Bronchial epithelial cell (primary cell): ENCODE measurements at regions not wholly inside any gene's neighbourhood (a gene's known extent, or its start where the extent isn't known, plus 50 kb on each side); places are given as distances from the start of the nearest gene placed in this dataset.
"Not testable (repeated sequence)": the region's sequence is repeated elsewhere in the genome, so short reads cannot be mapped to it uniquely, and the experiment has no call there.

Experiments
- DNase-seq: peaks from one replicate; pipeline ENCODE4 v3.0.0-alpha.2; 2010; ENCODE audit warnings: low read depth
- FAIRE-seq: peaks from 2 replicates; lab custom pipeline; 2011; peaks lifted over from hg19 to GRCh38; lab: Jason Lieb, UNC
- H3K27me3 ChIP-seq: 2 replicates; pipeline ENCODE4 v1.5.1; 2011; ENCODE audit warnings: low read length; ENCODE audit not compliant: control insufficient read depth, insufficient read depth
- H3K36me3 ChIP-seq: 2 replicates; pipeline ENCODE4 v1.5.1; 2011; ENCODE audit warnings: low read length; ENCODE audit not compliant: control insufficient read depth, insufficient read depth
- H3K4me3 ChIP-seq: 2 replicates; pipeline ENCODE4 v1.5.1; 2011; ENCODE audit warnings: mild to moderate bottlenecking, low read depth, low read length, control low read depth
- CTCF ChIP-seq: IDR thresholded peaks from 2 replicates; pipeline ENCODE4 v1.5.1; 2011; ENCODE audit warnings: mild to moderate bottlenecking, moderate library complexity, low read length, control low read depth, inconsistent platforms; ENCODE audit not compliant: insufficient read depth, severe bottlenecking

GRCh38 chr9:115849679-115850412 lies 303.7 kb upstream of the PAPPA start:
- no peak for TF ChIP-seq CTCF
- FAIRE-seq: no peak

GRCh38 chr9:115850548-115851304 lies 302.9 kb upstream of the PAPPA start:
- TF ChIP-seq CTCF: no peak
- FAIRE-seq (no peak), DNase-seq (peak; percentile 90)
- no peaks in the 10 kb centered on the region for H3K36me3 ChIP-seq
- H3K27me3 ChIP-seq: no peaks in the 10 kb centered on the region
- no peak overlapping the region for H3K4me3 ChIP-seq

More at GRCh38 chr9:115849679-115850412, 303.7 kb upstream of the PAPPA start:
- DNase-seq: no peak
- Histone ChIP-seq H3K4me3 (no peak overlapping the region), H3K27me3 (no peaks in the 10 kb centered on the region), H3K36me3 (no peaks in the 10 kb centered on the region)

GRCh38 chr9:115855458-115856133 lies 298.0 kb upstream of the PAPPA start:
- H3K27me3 ChIP-seq: no peaks in the 10 kb centered on the region
- no peaks in the 10 kb centered on the region for H3K36me3 ChIP-seq
- H3K4me3 ChIP-seq: no peak overlapping the region
- no peak for FAIRE-seq
- no peak for DNase-seq
- TF ChIP-seq CTCF: no peak

- not testable (repeated sequence) for H3K36me3 ChIP-seq, H3K4me3 ChIP-seq, DNase-seq, FAIRE-seq, H3K27me3 ChIP-seq
Observed at GRCh38 chr9:115858421-115858820, 295.2 kb upstream of the PAPPA start.

- no peak overlapping the region for H3K4me3 ChIP-seq
- FAIRE-seq: no peak
- H3K36me3 ChIP-seq: no peaks in the 10 kb centered on the region
- TF ChIP-seq CTCF: no peak
- DNase-seq: no peak
- no peaks in the 10 kb centered on the region for H3K27me3 ChIP-seq
Observed at GRCh38 chr9:115862021-115862420, 291.6 kb upstream of the PAPPA start.

- DNase-seq (no peak), FAIRE-seq (no peak)
- Histone ChIP-seq H3K4me3 (no peak overlapping the region), H3K36me3 (no peaks in the 10 kb centered on the region), H3K27me3 (no peaks in the 10 kb centered on the region)
- no peak for TF ChIP-seq CTCF
Observed at GRCh38 chr9:115864581-115864980, 289.0 kb upstream of the PAPPA start.
